ENCODE measurements at regions not wholly inside any gene's neighbourhood (a gene's known extent, or its start where the extent isn't known, plus 50 kb on each side); places are given as distances from the start of the nearest gene placed in this dataset.

GRCh38 chr6:156715839-156716238 is 61.3 kb upstream of the ARID1B start:
- TF ChIP-seq CTCF (IDR thresholded peaks at IDR 0.05; ENCODE audit: low read length) (no peak), EZH2 (optimal IDR thresholded peaks at IDR 0.05; ENCODE audit: low read depth, low read length) (no peak)
